HG03135 (cell line): ENCODE measurements at regions not wholly inside any gene's neighbourhood (a gene's known extent, or its start where the extent isn't known, plus 50 kb on each side); places are given as distances from the start of the nearest gene placed in this dataset.

Source experiments
- ATAC-seq: cut with Tn5 transposase; IDR thresholded peaks from one replicate; pipeline ENCODE4 v1.9.1; 2021; ENCODE audit warnings: mild to moderate bottlenecking, moderate library complexity; ENCODE audit not compliant: unreplicated experiment

- no peak for ATAC-seq
These were observed 279.8 kb downstream of the UTP18 start for GRCh38 chr17:51540151-51540550.

GRCh38 chr17:51541215-51541614, 280.9 kb downstream of the UTP18 start:
- no peak for ATAC-seq

GRCh38 chr17:51546114-51546513, 285.8 kb downstream of the UTP18 start:
- no peak for ATAC-seq

- ATAC-seq: no peak
These were observed 287.8 kb downstream of the UTP18 start for GRCh38 chr17:51548125-51548524.

- ATAC-seq: no peak
These were observed 294.8 kb downstream of the UTP18 start for GRCh38 chr17:51555153-51555552.

GRCh38 chr17:51559778-51560177, 299.4 kb downstream of the UTP18 start:
- ATAC-seq: no peak

GRCh38 chr17:51560398-51560797, 300.1 kb downstream of the UTP18 start:
- ATAC-seq: no peak

GRCh38 chr17:51563961-51564360, 303.6 kb downstream of the UTP18 start:
- ATAC-seq: no peak

- ATAC-seq: no peak
These were observed 311.8 kb downstream of the UTP18 start for GRCh38 chr17:51572115-51572514.
